Panc1 (cell line): ENCODE measurements at regions not wholly inside any gene's neighbourhood (a gene's known extent, or its start where the extent isn't known, plus 50 kb on each side); places are given as distances from the start of the nearest gene placed in this dataset.

ENCODE experiments used
- ATAC-seq: fragments of 200-7000 bp; cut with Tn5 transposase; 2 replicates; pipeline ENCODE4 v1.9.1; 2020; ENCODE audit warnings: mild to moderate bottlenecking, moderate library complexity
- BruUV-seq: library from RNA; stranded (reverse); fragments of 400-500 nt; replicated peaks from 2 replicates; lab custom pipeline; 2021; lab: Mats Ljungman, UMichigan
- CTCF ChIA-PET: fragments of 300-600 bp; sonication (Branson Sonifier 250); formaldehyde crosslinking; loops from one replicate; lab custom pipeline; 2022; ENCODE audit warnings: antibody characterized with exemption; lab: Charles Lee
- POLR2A ChIA-PET: fragments of 300-600 bp; sonication (Branson Sonifier 250); formaldehyde crosslinking; loops from one replicate; lab custom pipeline; 2022; ENCODE audit warnings: antibody characterized with exemption; lab: Charles Lee
- DNase-seq: peaks from one replicate; pipeline ENCODE4 v3.0.0-alpha.2; 2010; ENCODE audit warnings: low read depth, low spot score
- H3K27ac ChIP-seq: 2 replicates; pipeline ENCODE4 v1.5.1; 2011; ENCODE audit warnings: mild to moderate bottlenecking, low read length, inconsistent platforms
- H3K27me3 ChIP-seq: fragments of 200-500 bp; sonication (Bioruptor generic); 2 replicates; pipeline ENCODE4 v1.6.0; 2014; ENCODE audit warnings: low read length, inconsistent platforms; ENCODE audit not compliant: control insufficient read depth, insufficient read depth
- H3K36me3 ChIP-seq: fragments of 200-500 bp; sonication (Bioruptor generic); 2 replicates; pipeline ENCODE4 v1.5.1; 2014; ENCODE audit warnings: inconsistent platforms, mild to moderate bottlenecking, low read length, moderate library complexity; ENCODE audit not compliant: control insufficient read depth, insufficient read depth
- H3K4me1 ChIP-seq: 2 replicates; pipeline ENCODE4 v1.5.1; 2011; ENCODE audit warnings: inconsistent platforms, mild to moderate bottlenecking, low read length, moderate library complexity; ENCODE audit not compliant: control insufficient read depth, insufficient read depth
- H3K4me3 ChIP-seq, 2 experiments: 2 replicates each; pipeline ENCODE4 v1.5.1; 2011 to 2012; ENCODE audit warnings: low read depth in 2 of 2, low read length in 2 of 2, mild to moderate bottlenecking in 2 of 2, inconsistent platforms in 1 of 2, moderate library complexity in 1 of 2
- H3K9me3 ChIP-seq: fragments of 200-500 bp; sonication (Bioruptor generic); 2 replicates; pipeline ENCODE4 v1.5.1; 2014; ENCODE audit warnings: low read depth, mild to moderate bottlenecking, inconsistent platforms, low read length, moderate library complexity; ENCODE audit not compliant: control insufficient read depth, insufficient read depth
- CTCF ChIP-seq: fragments of 450-650 bp; IDR thresholded peaks from 2 replicates; pipeline ENCODE4 v1.5.1; 2017; ENCODE audit warnings: mild to moderate bottlenecking
- POLR2AphosphoS5 ChIP-seq: IDR thresholded peaks from 2 replicates; pipeline ENCODE4 v1.6.1; 2012; ENCODE audit warnings: mild to moderate bottlenecking, low read depth, low read length, moderate library complexity
- REST ChIP-seq, 2 experiments: IDR thresholded peaks; 2 replicates each; pipeline ENCODE4 v1.6.1; 2011 to 2012; ENCODE audit warnings: low read depth in 2 of 2, control low read depth in 1 of 2, low read length in 1 of 2, mild to moderate bottlenecking in 1 of 2, moderate library complexity in 1 of 2; ENCODE audit not compliant: insufficient read depth in 1 of 2
- SIN3A ChIP-seq: IDR thresholded peaks from 2 replicates; pipeline ENCODE4 v1.6.1; 2012; ENCODE audit warnings: low read depth, mild to moderate bottlenecking, low read length, moderate library complexity, borderline replicate concordance; ENCODE audit not compliant: insufficient read depth
- TCF7L2 ChIP-seq: IDR thresholded peaks from 2 replicates; pipeline ENCODE4 v1.6.1; 2011; ENCODE audit warnings: mild to moderate bottlenecking, low read depth, low read length, inconsistent platforms
- in situ Hi-C: cut with HindIII; loops from 2 replicates; pipeline ENCODE4 v1.10.0; 2016; ENCODE audit warnings: low sequenced_read_pairs, low pct_unique_long_range_greater_than_20kb
- intact Hi-C: fragments of 100-400 bp; cut with micrococcal nuclease; formaldehyde crosslinking; loops from one replicate; pipeline ENCODE4 v1.10.0; 2022; ENCODE audit not compliant: unreplicated experiment

- Histone ChIP-seq H3K27ac (no peak overlapping the region), H3K9me3 (no peaks in the 10 kb centered on the region), H3K4me1 (no peaks in the 10 kb centered on the region), H3K36me3 (no peaks in the 10 kb centered on the region), H3K27me3 (no peaks in the 10 kb centered on the region), H3K4me3 (no peak overlapping the region)
- POLR2A ChIA-PET, result no interaction called here
- no TSS peak for BruUV-seq
- no peak for ATAC-seq
- no peak for DNase-seq
- CTCF ChIA-PET, result no interaction called here
- TF ChIP-seq SIN3A (no peak), CTCF (no peak), TCF7L2 (no peak), REST (IDR thresholded peaks at IDR 0.05; ENCODE audit: insufficient read depth in 1 of 2, low read depth in 2 of 2, low read length in 1 of 2) (no peak), POLR2AphosphoS5 (no peak)
- in situ Hi-C loops, result no loop called here
- intact Hi-C loops, result no loop called here
Observed at GRCh38 chr16:65222536-65222935, 100.7 kb upstream of the CDH11 start.

- intact Hi-C loops, result no loop called here
Observed at GRCh38 chr16:65222049-65222448, 100.2 kb upstream of the CDH11 start.

More at GRCh38 chr16:65222049-65222448, 100.2 kb upstream of the CDH11 start:
- no peak for ATAC-seq
- POLR2A ChIA-PET, result no interaction called here
- Histone ChIP-seq H3K4me1 (no peaks in the 10 kb centered on the region), H3K36me3 (no peaks in the 10 kb centered on the region), H3K9me3 (no peaks in the 10 kb centered on the region), H3K27ac (no peak overlapping the region), H3K27me3 (no peaks in the 10 kb centered on the region), H3K4me3 (no peak overlapping the region)
- no peak for TF ChIP-seq TCF7L2
- no peak for TF ChIP-seq POLR2AphosphoS5
- no peak for TF ChIP-seq SIN3A
- no peak for TF ChIP-seq CTCF
- in situ Hi-C loops, result no loop called here
- BruUV-seq, result no TSS peak
- CTCF ChIA-PET, result no interaction called here
- DNase-seq, result no peak
